ENCODE measurements at regions not wholly inside any gene's neighbourhood (a gene's known extent, or its start where the extent isn't known, plus 50 kb on each side); places are given as distances from the start of the nearest gene placed in this dataset.

DNA sequence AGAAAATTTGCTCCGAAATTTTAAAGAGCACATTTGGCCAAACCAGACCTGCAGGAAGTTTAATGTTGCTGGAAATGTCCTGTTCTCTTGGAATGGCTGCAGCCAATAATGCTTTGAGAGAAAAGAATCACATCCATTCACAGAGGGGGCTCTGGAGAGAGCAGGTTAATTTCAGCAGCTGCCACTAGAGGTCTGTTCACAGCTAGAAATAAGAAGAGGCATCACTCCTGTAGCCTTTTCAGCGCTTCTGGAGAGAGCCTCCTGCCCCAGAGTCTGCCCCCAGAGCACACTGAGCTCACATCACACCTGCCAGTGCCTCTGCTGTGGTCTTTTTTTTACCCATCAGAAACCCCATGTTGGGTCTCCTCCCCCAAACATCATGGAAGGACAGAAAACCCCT, 124.8 kb upstream of the RAD23B start:
- TF ChIP-seq ZNF274 (IDR thresholded peaks at IDR 0.05; ENCODE audit: low read depth, low read length) (no peak), YY1 (IDR thresholded peaks at IDR 0.05; ENCODE audit: insufficient read depth, insufficient read length) (no peak)
